KMS-11 (cell line): ENCODE measurements at regions not wholly inside any gene's neighbourhood (a gene's known extent, or its start where the extent isn't known, plus 50 kb on each side); places are given as distances from the start of the nearest gene placed in this dataset.

ENCODE experiments used
- H2AFZ ChIP-seq: fragments of 200-600 bp; sonication (generic); 2 replicates; pipeline ENCODE4 v1.6.1; 2016; ENCODE audit warnings: antibody characterized with exemption, mixed run types, low read depth
- H3K27ac ChIP-seq: fragments of 200-600 bp; sonication (generic); 2 replicates; pipeline ENCODE4 v1.6.1; 2016; ENCODE audit warnings: mild to moderate bottlenecking, mixed run types
- H3K27me3 ChIP-seq: fragments of 200-600 bp; sonication (generic); 2 replicates; pipeline ENCODE4 v1.6.1; 2017; ENCODE audit warnings: mild to moderate bottlenecking, low read depth, mixed run types, moderate library complexity; ENCODE audit not compliant: insufficient read depth
- H3K36me3 ChIP-seq: fragments of 200-600 bp; sonication (generic); 2 replicates; pipeline ENCODE4 v1.6.1; 2017; ENCODE audit warnings: mild to moderate bottlenecking, mixed run types; ENCODE audit not compliant: insufficient read depth
- H3K4me1 ChIP-seq: fragments of 200-600 bp; sonication (generic); 2 replicates; pipeline ENCODE4 v1.6.1; 2016; ENCODE audit warnings: mild to moderate bottlenecking, low read depth, mixed run types; ENCODE audit not compliant: poor library complexity, severe bottlenecking
- H3K4me2 ChIP-seq: fragments of 200-600 bp; sonication (generic); 2 replicates; pipeline ENCODE4 v1.7.0; 2016; ENCODE audit warnings: mild to moderate bottlenecking, mixed run types
- H3K4me3 ChIP-seq: fragments of 200-600 bp; sonication (generic); IDR thresholded peaks from 2 replicates; pipeline ENCODE4 v1.6.1; 2017; ENCODE audit warnings: low read depth, low read length, mixed read lengths; ENCODE audit not compliant: insufficient read depth
- H3K79me2 ChIP-seq: fragments of 200-600 bp; sonication (generic); 2 replicates; pipeline ENCODE4 v1.6.1; 2016; ENCODE audit warnings: low read depth, mixed run types; ENCODE audit not compliant: insufficient read depth
- H3K9ac ChIP-seq: fragments of 200-600 bp; sonication (generic); 2 replicates; pipeline ENCODE4 v1.6.1; 2016; ENCODE audit warnings: mild to moderate bottlenecking, mixed run types
- H4K20me1 ChIP-seq: fragments of 200-600 bp; sonication (generic); 2 replicates; pipeline ENCODE4 v1.6.1; 2016; ENCODE audit warnings: mild to moderate bottlenecking, mixed run types; ENCODE audit not compliant: insufficient read depth
- TF ChIP-seq, protein P1 (sequence below): fragments of 200-600 bp; sonication (generic); conservative IDR thresholded peaks from 2 replicates; pipeline ENCODE4 v1.6.1; 2017; ENCODE audit warnings: low read depth, mild to moderate bottlenecking, antibody characterized with exemption, low read length, moderate library complexity, mixed read lengths

- Histone ChIP-seq H3K4me3 (no peak overlapping the region), H2AFZ (no peak overlapping the region), H3K4me1 (no peaks in the 10 kb centered on the region), H3K9ac (no peak overlapping the region), H3K79me2 (no peaks in the 10 kb centered on the region), H3K4me2 (no peak overlapping the region), H3K36me3 (no peaks in the 10 kb centered on the region), H3K27ac (no peak overlapping the region), H3K27me3 (no peaks in the 10 kb centered on the region), H4K20me1 (no peaks in the 10 kb centered on the region)
- TF ChIP-seq, protein P1, sequence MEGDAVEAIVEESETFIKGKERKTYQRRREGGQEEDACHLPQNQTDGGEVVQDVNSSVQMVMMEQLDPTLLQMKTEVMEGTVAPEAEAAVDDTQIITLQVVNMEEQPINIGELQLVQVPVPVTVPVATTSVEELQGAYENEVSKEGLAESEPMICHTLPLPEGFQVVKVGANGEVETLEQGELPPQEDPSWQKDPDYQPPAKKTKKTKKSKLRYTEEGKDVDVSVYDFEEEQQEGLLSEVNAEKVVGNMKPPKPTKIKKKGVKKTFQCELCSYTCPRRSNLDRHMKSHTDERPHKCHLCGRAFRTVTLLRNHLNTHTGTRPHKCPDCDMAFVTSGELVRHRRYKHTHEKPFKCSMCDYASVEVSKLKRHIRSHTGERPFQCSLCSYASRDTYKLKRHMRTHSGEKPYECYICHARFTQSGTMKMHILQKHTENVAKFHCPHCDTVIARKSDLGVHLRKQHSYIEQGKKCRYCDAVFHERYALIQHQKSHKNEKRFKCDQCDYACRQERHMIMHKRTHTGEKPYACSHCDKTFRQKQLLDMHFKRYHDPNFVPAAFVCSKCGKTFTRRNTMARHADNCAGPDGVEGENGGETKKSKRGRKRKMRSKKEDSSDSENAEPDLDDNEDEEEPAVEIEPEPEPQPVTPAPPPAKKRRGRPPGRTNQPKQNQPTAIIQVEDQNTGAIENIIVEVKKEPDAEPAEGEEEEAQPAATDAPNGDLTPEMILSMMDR: no peak
Observed at GRCh38 chr2:226552571-226553285, 246.9 kb downstream of the IRS1 start.

- H3K9ac ChIP-seq: no peak overlapping the region
Observed at GRCh38 chr2:226551522-226552250, 247.9 kb downstream of the IRS1 start.

GRCh38 chr2:226550801-226551200 lies 248.8 kb downstream of the IRS1 start:
- Histone ChIP-seq H3K27me3 (no peaks in the 10 kb centered on the region), H3K36me3 (no peaks in the 10 kb centered on the region), H2AFZ (no peak overlapping the region), H3K9ac (no peak overlapping the region), H3K27ac (no peak overlapping the region), H3K4me2 (no peak overlapping the region), H3K79me2 (no peaks in the 10 kb centered on the region), H3K4me1 (no peaks in the 10 kb centered on the region), H4K20me1 (no peaks in the 10 kb centered on the region), H3K4me3 (no peak overlapping the region)
- TF ChIP-seq, protein P1: no peak

More at GRCh38 chr2:226551522-226552250, 247.9 kb downstream of the IRS1 start:
- Histone ChIP-seq H3K27me3 (no peaks in the 10 kb centered on the region), H4K20me1 (no peaks in the 10 kb centered on the region), H3K4me3 (no peak overlapping the region), H3K36me3 (no peaks in the 10 kb centered on the region), H2AFZ (no peak overlapping the region), H3K4me2 (no peak overlapping the region), H3K4me1 (no peaks in the 10 kb centered on the region), H3K79me2 (no peaks in the 10 kb centered on the region), H3K27ac (no peak overlapping the region)
- TF ChIP-seq, protein P1: no peak

- Histone ChIP-seq H3K36me3 (no peaks in the 10 kb centered on the region), H3K4me2 (no peak overlapping the region), H3K27me3 (no peaks in the 10 kb centered on the region), H2AFZ (no peak overlapping the region), H3K79me2 (no peaks in the 10 kb centered on the region), H3K4me3 (no peak overlapping the region), H4K20me1 (no peaks in the 10 kb centered on the region), H3K9ac (no peak overlapping the region), H3K4me1 (no peaks in the 10 kb centered on the region), H3K27ac (no peak overlapping the region)
- TF ChIP-seq, protein P1: no peak
Observed at GRCh38 chr2:226548732-226549131, 250.9 kb downstream of the IRS1 start.
